Epithelial cell of proximal tubule (primary cell): ENCODE measurements at regions not wholly inside any gene's neighbourhood (a gene's known extent, or its start where the extent isn't known, plus 50 kb on each side); places are given as distances from the start of the nearest gene placed in this dataset.
A peak's percentile ranks its signal among the peaks of the same experiment; 100 is the strongest.

Experiments used
- DNase-seq: peaks from one replicate; pipeline ENCODE4 v3.0.0-alpha.2; 2011; ENCODE audit warnings: low read depth
- H3K4me3 ChIP-seq: 2 replicates; pipeline ENCODE4 v1.5.1; 2011; ENCODE audit warnings: low read depth, mild to moderate bottlenecking, low read length
- CTCF ChIP-seq: conservative IDR thresholded peaks from 2 replicates; pipeline ENCODE4 v1.5.1; 2012; ENCODE audit warnings: low read depth, mild to moderate bottlenecking, low read length

- no peak for TF ChIP-seq CTCF
- no peak for DNase-seq
- H3K4me3 ChIP-seq: no peak overlapping the region
These were observed 53.6 kb upstream of the UBL3 start for GRCh38 chr13:29903996-29904395.

- no peak overlapping the region for H3K4me3 ChIP-seq
- no peak for DNase-seq
- no peak for TF ChIP-seq CTCF
These were observed 53.1 kb upstream of the UBL3 start for GRCh38 chr13:29903543-29903942.

GRCh38 chr13:29902632-29903305 lies 52.4 kb upstream of the UBL3 start:
- DNase-seq: no peak
- TF ChIP-seq CTCF: no peak
- H3K4me3 ChIP-seq: no peak overlapping the region

- TF ChIP-seq CTCF: no peak
- DNase-seq: peak; percentile 80
- H3K4me3 ChIP-seq: no peak overlapping the region
These were observed 51.6 kb upstream of the UBL3 start for GRCh38 chr13:29901710-29902631.
